ENCODE measurements at regions not wholly inside any gene's neighbourhood (a gene's known extent, or its start where the extent isn't known, plus 50 kb on each side); places are given as distances from the start of the nearest gene placed in this dataset.

- Histone ChIP-seq H3K9ac (ENCODE audit: control insufficient read depth, insufficient read depth, low read length) (no peak overlapping the region), H3K27ac (ENCODE audit: control insufficient read depth, insufficient read depth) (no peak overlapping the region), H2AFZ (ENCODE audit: control insufficient read depth, low read depth, low read length) (no peak overlapping the region), H3K27me3 (replicated peaks in 1 of 2; ENCODE audit: control insufficient read depth in 2 of 2, insufficient read depth in 2 of 2, low read length in 1 of 2) (no peaks in the 10 kb centered on the region), H3K4me2 (ENCODE audit: control insufficient read depth, insufficient read depth) (no peak overlapping the region), H3K79me2 (ENCODE audit: control insufficient read depth, insufficient read depth, low read length) (no peaks in the 10 kb centered on the region), H3K36me3 (ENCODE audit: control insufficient read depth in 2 of 2, insufficient read depth in 2 of 2, low read length in 1 of 2) (no peaks in the 10 kb centered on the region), H4K20me1 (ENCODE audit: control insufficient read depth, insufficient read depth) (no peaks in the 10 kb centered on the region), H3K9me3 (replicated peaks; ENCODE audit: control insufficient read depth, insufficient read depth, low read length) (no peaks in the 10 kb centered on the region; the same call in 2 of the 3 replicates), H3K4me3 (no peak overlapping the region), H3K4me1 (ENCODE audit: control insufficient read depth, insufficient read depth, low read length) (no peaks in the 10 kb centered on the region)
- CTCF ChIA-PET, result interaction anchor here (0.6 to 2.3 kb wide), 6 partner anchors 25 to 641 kb away, joined by 3 to 9 read pairs (median 4); no protein-coding TSS in a partner anchor
- in situ Hi-C loops (cut with MboI) (loop anchor here (5.0 kb wide), 1 partner anchor 35 kb away; no protein-coding TSS in a partner anchor), intact Hi-C loops (cut with micrococcal nuclease; ENCODE audit: unreplicated experiment) (loop anchor here (1.0 kb wide), 1 partner anchor 27 kb away; no protein-coding TSS in a partner anchor)
- WGBS (ENCODE audit: insufficient coverage, insufficient replicate concordance, low lambda C conversion rate, missing lambda C conversion rate), result 0% methylated on average over 2 of the region's 2 CpGs
- ATAC-seq (peak; percentile 96), FAIRE-seq (peak; percentile 64), DNase-seq (ENCODE audit: low read depth, low spot score) (peak; percentile 57)
- SMC1A ChIA-PET (ENCODE audit: uncharacterized antibody, unreplicated experiment), result interaction anchor here (0.6 to 1.4 kb wide), 8 partner anchors 9 to 1010 kb away, joined by 3 to 7 read pairs (median 4); no protein-coding TSS in a partner anchor
- BruUV-seq (replicated peaks), result no TSS peak
- POLR2A ChIA-PET, result interaction anchor here (1.2 kb wide), 1 partner anchor 27 kb away, joined by 3 read pairs; no protein-coding TSS in a partner anchor
- RAD21 ChIA-PET (ENCODE audit: unreplicated experiment), result interaction anchor here (1.0 to 1.2 kb wide), 3 partner anchors 25 to 98 kb away, joined by 3 to 5 read pairs (median 4); no protein-coding TSS in a partner anchor
- TF ChIP-seq RAD21 (IDR thresholded peaks at IDR 0.05; ENCODE audit: insufficient read depth, low read depth, low read length) (peak; percentile 51), NFYB (IDR thresholded peaks at IDR 0.05; ENCODE audit: insufficient read depth, low read depth, low read length) (0 out of 2 replicates have a peak, but pooled peaks have one; percentile 13), RAD51 (IDR thresholded peaks at IDR 0.05) (no peak), CEBPZ (IDR thresholded peaks at IDR 0.05; ENCODE audit: low read depth, low read length) (no peak), CBX5 (IDR thresholded peaks at IDR 0.05; ENCODE audit: low read depth) (no peak), ATF7 (IDR thresholded peaks at IDR 0.05; ENCODE audit: low read depth) (peak; percentile 77), FOXM1 (IDR thresholded peaks at IDR 0.05; ENCODE audit: low read depth, low read length) (peak; percentile 85; the same call in 1 of the 2 replicates), ZBTB33 (IDR thresholded peaks at IDR 0.05) (no peak), DPF2 (IDR thresholded peaks at IDR 0.05) (no peak), TCF7 (IDR thresholded peaks at IDR 0.05; ENCODE audit: borderline replicate concordance) (no peak; the same call in 1 of the 2 replicates), ZNF384 (IDR thresholded peaks at IDR 0.05; ENCODE audit: borderline replicate concordance, low read depth, low read length) (no peak), HCFC1 (IDR thresholded peaks at IDR 0.05; ENCODE audit: low read length) (no peak), POLR2A (IDR thresholded peaks at IDR 0.05; ENCODE audit: low read depth, low read length) (no peak), FOXK2 (IDR thresholded peaks at IDR 0.05) (no peak), NR2F1 (conservative IDR thresholded peaks at IDR 0.05) (0 out of 2 replicates have a peak, but pooled peaks have one; percentile 28), MEF2A (IDR thresholded peaks at IDR 0.05; ENCODE audit: insufficient read depth, low read depth, low read length) (peak; percentile 56), TCF12 (IDR thresholded peaks at IDR 0.05; ENCODE audit: low read depth, low read length) (peak; percentile 77), POU2F2 (IDR thresholded peaks at IDR 0.05; ENCODE audit: borderline replicate concordance, low read depth, low read length) (peak; percentile 23; the same call in 1 of the 3 replicates)
Observed at GRCh38 chrX:115912372-115912897, 258.1 kb upstream of the AGTR2 start.

Measured in GM12878 (cell line).